ENCODE measurements at regions not wholly inside any gene's neighbourhood (a gene's known extent, or its start where the extent isn't known, plus 50 kb on each side); places are given as distances from the start of the nearest gene placed in this dataset.
"Not testable (repeated sequence)": the region's sequence is repeated elsewhere in the genome, so short reads cannot be mapped to it uniquely, and the experiment has no call there.

GRCh38 chr2:37579949-37580348, 91.5 kb downstream of the CDC42EP3 start:
- TF ChIP-seq CTCF, POLR2A (IDR thresholded peaks at IDR 0.05): not testable (repeated sequence)
